ENCODE measurements at regions not wholly inside any gene's neighbourhood (a gene's known extent, or its start where the extent isn't known, plus 50 kb on each side); places are given as distances from the start of the nearest gene placed in this dataset.

DNA sequence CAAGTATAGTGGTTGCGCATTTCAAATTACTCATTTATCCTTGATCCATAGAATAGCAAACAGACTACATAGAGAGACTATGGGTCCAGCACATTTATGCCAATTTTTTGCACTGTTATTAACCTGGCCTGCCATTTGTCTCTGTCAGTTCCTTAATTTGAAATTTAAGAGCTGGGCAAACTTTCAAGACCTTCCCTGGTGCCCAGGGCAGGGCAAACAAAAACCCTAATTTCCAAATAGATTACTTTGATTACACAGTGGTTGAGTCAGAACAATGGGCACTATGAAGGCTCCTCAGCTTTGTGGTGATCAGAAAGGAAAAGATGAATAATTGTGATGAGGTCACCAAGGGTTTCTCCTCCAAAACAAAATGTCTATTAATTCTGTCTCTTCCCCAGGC, 80.6 kb downstream of the TNFSF18 start:
- H3K27ac ChIP-seq (ENCODE audit: low read length), result no peak overlapping the region
- 100% methylated on average over 1 of the region's 1 CpG for WGBS (ENCODE audit: insufficient coverage)

DNA sequence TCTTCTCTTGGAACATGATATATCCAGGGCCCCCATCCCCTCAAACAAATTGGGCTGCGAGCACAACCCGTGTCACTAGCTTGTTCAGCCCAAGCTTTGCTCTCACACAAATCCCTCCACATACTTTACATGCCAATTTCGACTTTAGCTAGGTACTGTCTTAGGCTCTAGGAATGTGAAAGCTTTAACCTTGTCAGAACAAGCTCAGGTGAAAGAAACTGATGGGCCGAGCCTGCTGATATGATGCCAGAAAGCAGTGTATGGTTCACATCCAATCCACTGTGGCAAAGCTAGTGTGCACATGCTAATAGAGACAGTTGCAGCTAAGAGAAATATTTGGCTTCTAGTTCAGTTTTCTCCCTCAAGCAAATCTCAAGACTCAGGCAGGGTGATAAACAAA, 79.5 kb downstream of the TNFSF18 start:
- DNase-seq, result no peak
- 47% methylated on average over 3 of the region's 4 CpGs for WGBS (ENCODE audit: insufficient coverage)
- no peak overlapping the region for H3K27ac ChIP-seq (ENCODE audit: low read length)

More for the DNA sequence above, 80.6 kb downstream of the TNFSF18 start:
- Histone ChIP-seq H3K9me3 (replicated peaks; ENCODE audit: control insufficient read depth, low read depth, low read length) (no peaks in the 10 kb centered on the region), H3K4me3 (ENCODE audit: low read length) (no peak overlapping the region), H3K36me3 (ENCODE audit: control insufficient read depth, insufficient read depth, low read length) (no peaks in the 10 kb centered on the region), H3K27me3 (ENCODE audit: control insufficient read depth, insufficient read depth, low read length) (no peaks in the 10 kb centered on the region), H3K4me1 (ENCODE audit: control insufficient read depth, insufficient read depth, low read length) (no peaks in the 10 kb centered on the region)
- DNase-seq, result no peak

DNA sequence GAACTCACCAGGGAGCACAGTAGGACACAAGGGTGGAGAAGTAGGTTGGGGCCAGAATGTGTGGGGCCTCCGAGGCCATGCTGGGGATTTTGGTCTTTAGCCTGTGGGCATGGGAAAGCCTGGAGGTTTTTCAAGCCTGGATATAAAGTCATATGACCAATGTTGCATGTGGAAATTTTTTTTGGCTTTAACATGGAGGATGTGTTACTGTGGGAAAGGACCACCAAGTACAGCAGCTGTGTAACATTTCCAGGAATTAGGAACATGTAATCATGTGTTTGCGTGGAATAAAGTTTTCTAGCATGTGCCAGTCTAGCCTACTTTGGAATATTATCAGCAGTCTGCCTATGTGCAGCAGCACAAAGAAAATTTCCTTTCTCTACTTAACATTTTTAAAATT, 78.5 kb downstream of the TNFSF18 start:
- Histone ChIP-seq H3K4me1 (ENCODE audit: control insufficient read depth, insufficient read depth, low read length) (no peaks in the 10 kb centered on the region), H3K9me3 (replicated peaks; ENCODE audit: control insufficient read depth, low read depth, low read length) (no peaks in the 10 kb centered on the region), H3K27ac (ENCODE audit: low read length) (no peak overlapping the region), H3K27me3 (ENCODE audit: control insufficient read depth, insufficient read depth, low read length) (no peaks in the 10 kb centered on the region), H3K4me3 (ENCODE audit: low read length) (no peak overlapping the region), H3K36me3 (ENCODE audit: control insufficient read depth, insufficient read depth, low read length) (no peaks in the 10 kb centered on the region)
- DNase-seq, result no peak
- WGBS (ENCODE audit: insufficient coverage), result 85% methylated on average over 1 of the region's 2 CpGs

More for the DNA sequence above, 79.5 kb downstream of the TNFSF18 start:
- no peaks in the 10 kb centered on the region for H3K27me3 ChIP-seq (ENCODE audit: control insufficient read depth, insufficient read depth, low read length)
- H3K4me1 ChIP-seq (ENCODE audit: control insufficient read depth, insufficient read depth, low read length), result no peaks in the 10 kb centered on the region
- H3K9me3 ChIP-seq (replicated peaks; ENCODE audit: control insufficient read depth, low read depth, low read length), result no peaks in the 10 kb centered on the region
- no peak overlapping the region for H3K4me3 ChIP-seq (ENCODE audit: low read length)
- H3K36me3 ChIP-seq (ENCODE audit: control insufficient read depth, insufficient read depth, low read length), result no peaks in the 10 kb centered on the region

DNA sequence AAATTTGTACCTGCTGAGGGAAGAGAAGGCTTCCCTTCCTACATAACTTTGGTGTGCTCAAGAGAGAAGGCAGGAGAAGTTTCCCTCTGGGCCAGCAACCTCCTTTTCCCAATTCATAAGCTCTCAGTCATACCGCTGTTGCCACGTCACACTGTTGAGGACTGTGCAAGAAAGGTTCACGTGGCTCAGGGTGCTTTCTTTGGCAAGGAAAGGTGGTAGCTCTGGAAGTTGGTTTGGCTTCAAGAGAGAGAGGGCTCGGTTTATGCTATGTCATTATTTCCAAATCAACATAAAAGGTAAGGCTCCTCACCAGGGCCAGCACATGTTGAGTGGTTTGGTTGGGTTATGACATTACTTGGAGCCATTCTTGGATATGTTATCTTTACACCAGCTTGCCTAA, 77.3 kb downstream of the TNFSF18 start:
- WGBS (ENCODE audit: insufficient coverage), result no CpG with 5 or more reads among the region's 4 CpGs
- Histone ChIP-seq H3K4me3 (ENCODE audit: low read length) (no peak overlapping the region), H3K36me3 (ENCODE audit: control insufficient read depth, insufficient read depth, low read length) (no peaks in the 10 kb centered on the region)

DNA sequence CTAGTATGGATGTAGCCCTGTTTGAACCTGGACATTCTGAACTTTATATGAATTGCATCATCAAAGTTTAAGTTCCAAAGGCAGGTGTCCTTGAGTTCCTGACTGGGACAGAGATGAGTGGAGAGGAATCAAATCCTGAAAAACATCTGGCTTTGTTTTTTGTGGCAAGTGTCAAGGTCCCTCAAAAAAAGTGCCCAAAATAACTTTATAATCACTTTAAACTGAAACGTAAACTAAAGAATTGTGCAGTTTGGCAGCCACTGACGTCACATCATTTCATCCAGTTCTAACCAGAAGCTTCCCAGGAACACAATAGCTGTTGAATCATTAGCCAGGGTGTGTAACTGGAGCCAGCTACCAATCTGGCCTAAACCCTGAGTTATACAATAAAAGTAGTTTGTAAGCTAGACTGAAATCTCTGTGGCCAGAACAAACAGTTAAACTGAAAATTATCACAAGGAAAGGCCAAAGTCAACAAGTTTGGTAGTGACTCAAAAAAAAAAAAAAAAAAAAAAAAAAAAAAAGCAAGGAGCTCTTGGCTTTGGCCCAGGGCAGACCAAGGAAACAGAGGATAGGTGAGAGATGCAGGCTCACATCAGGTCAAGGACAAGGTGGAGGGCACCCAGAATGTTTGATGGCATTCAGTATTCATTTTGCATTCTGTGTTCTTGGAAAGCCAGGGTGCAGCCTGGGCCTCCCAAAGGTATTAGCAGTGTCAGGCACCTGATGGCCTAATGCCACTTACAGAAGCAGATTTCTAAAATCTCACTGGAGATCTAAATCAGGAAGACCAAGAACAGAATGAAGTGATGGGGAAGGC, 74.3 kb downstream of the TNFSF18 start:
- no peak for DNase-seq
- Histone ChIP-seq H3K27ac (ENCODE audit: low read length) (no peak overlapping the region), H3K4me1 (ENCODE audit: control insufficient read depth, insufficient read depth, low read length) (no peaks in the 10 kb centered on the region), H3K36me3 (ENCODE audit: control insufficient read depth, insufficient read depth, low read length) (no peaks in the 10 kb centered on the region), H3K27me3 (ENCODE audit: control insufficient read depth, insufficient read depth, low read length) (no peaks in the 10 kb centered on the region), H3K4me3 (ENCODE audit: low read length) (no peak overlapping the region), H3K9me3 (replicated peaks; ENCODE audit: control insufficient read depth, low read depth, low read length) (no peaks in the 10 kb centered on the region)
- 58% methylated on average over 2 of the region's 2 CpGs for WGBS (ENCODE audit: insufficient coverage)

More for the DNA sequence above, 77.3 kb downstream of the TNFSF18 start:
- Histone ChIP-seq H3K27ac (ENCODE audit: low read length) (no peak overlapping the region), H3K9me3 (replicated peaks; ENCODE audit: control insufficient read depth, low read depth, low read length) (no peaks in the 10 kb centered on the region), H3K4me1 (ENCODE audit: control insufficient read depth, insufficient read depth, low read length) (no peaks in the 10 kb centered on the region), H3K27me3 (ENCODE audit: control insufficient read depth, insufficient read depth, low read length) (no peaks in the 10 kb centered on the region)
- DNase-seq, result no peak

DNA sequence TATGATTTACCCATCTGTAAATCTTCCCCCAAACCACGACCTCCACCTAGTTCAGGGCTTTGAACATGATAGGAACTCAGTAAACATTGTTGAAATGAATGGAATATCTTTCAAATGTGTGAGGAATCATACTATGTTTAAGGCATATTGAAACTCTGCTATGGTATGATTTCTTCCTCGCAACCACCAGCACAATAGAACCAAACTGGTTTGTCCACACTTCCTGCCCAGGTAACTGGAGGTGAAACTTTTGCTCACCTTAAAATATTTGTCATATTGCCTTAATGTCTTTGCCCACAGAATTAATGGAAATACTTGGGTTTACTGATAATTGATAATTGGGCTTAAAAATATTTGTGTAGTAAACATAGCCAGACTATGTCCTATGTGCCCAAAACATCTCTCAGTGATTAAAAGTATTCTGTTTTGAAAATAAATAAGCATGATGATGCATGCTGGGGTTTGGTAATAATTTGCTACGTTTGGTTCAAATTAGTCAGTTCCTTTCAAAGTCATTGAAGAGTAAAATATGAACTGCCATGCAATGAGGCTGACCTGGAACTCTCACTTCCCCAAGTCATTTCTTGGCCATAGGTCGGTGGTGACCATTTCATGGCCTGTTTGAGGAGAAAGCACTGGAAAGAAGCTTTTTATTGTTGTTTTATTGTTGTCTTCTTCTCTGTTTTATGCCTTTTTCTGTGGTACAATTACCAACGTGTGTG, 73.3 kb downstream of the TNFSF18 start:
- H3K4me3 ChIP-seq (ENCODE audit: low read length), result no peak overlapping the region
- H3K36me3 ChIP-seq (ENCODE audit: control insufficient read depth, insufficient read depth, low read length), result no peaks in the 10 kb centered on the region
- WGBS (ENCODE audit: insufficient coverage), result 60% methylated on average over 1 of the region's 5 CpGs
- H3K9me3 ChIP-seq (replicated peaks; ENCODE audit: control insufficient read depth, low read depth, low read length), result no peaks in the 10 kb centered on the region
- no peaks in the 10 kb centered on the region for H3K27me3 ChIP-seq (ENCODE audit: control insufficient read depth, insufficient read depth, low read length)
- H3K4me1 ChIP-seq (ENCODE audit: control insufficient read depth, insufficient read depth, low read length), result no peaks in the 10 kb centered on the region
- DNase-seq, result no peak
- H3K27ac ChIP-seq (ENCODE audit: low read length), result no peak overlapping the region

DNA sequence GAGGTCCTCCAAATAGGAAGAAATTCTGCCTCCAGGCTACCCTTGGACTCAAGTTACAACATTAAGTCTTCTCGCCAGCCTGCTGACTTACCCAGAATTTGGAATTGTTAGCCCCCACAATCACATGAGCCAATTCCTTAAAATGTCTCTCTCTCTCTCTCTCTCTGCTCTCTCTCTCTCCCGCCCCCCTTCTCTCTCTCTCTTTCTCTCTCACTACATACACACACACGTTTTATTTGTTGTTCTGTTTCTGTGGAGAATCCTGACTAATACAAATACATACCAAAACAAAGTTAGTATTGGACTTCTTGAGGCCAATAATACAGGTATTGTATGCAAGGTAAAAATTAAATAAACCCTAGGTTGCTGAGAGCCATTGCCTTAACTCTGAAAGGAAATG, 72.1 kb downstream of the TNFSF18 start:
- 33% methylated on average over 1 of the region's 3 CpGs for WGBS (ENCODE audit: insufficient coverage)
- no peaks in the 10 kb centered on the region for H3K4me1 ChIP-seq (ENCODE audit: control insufficient read depth, insufficient read depth, low read length)
- H3K27me3 ChIP-seq (ENCODE audit: control insufficient read depth, insufficient read depth, low read length), result no peaks in the 10 kb centered on the region
- H3K36me3 ChIP-seq (ENCODE audit: control insufficient read depth, insufficient read depth, low read length), result no peaks in the 10 kb centered on the region
- H3K27ac ChIP-seq (ENCODE audit: low read length), result no peak overlapping the region
- H3K4me3 ChIP-seq (ENCODE audit: low read length), result no peak overlapping the region
- no peak for DNase-seq
- no peaks in the 10 kb centered on the region for H3K9me3 ChIP-seq (replicated peaks; ENCODE audit: control insufficient read depth, low read depth, low read length)

DNA sequence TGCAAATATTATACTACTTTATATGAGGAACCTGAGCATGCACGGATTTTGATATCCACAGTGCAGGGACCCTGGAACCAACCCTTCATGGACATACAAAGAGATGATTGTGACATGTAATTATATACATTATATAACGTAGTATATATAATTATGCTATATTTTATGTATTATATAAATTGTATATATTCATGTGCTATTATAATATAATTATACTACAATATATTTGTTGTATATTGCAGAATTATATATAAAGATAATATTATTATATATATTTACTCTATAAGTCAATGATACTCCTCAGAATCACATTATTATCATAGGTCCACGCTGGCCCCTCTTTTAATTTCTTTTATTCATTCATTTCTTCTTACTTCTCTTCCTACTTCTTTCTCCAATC, 70.9 kb downstream of the TNFSF18 start:
- no peaks in the 10 kb centered on the region for H3K9me3 ChIP-seq (replicated peaks; ENCODE audit: control insufficient read depth, low read depth, low read length)
- H3K4me1 ChIP-seq (ENCODE audit: control insufficient read depth, insufficient read depth, low read length), result no peaks in the 10 kb centered on the region
- no peaks in the 10 kb centered on the region for H3K27me3 ChIP-seq (ENCODE audit: control insufficient read depth, insufficient read depth, low read length)
- no peak for DNase-seq
- no peak overlapping the region for H3K4me3 ChIP-seq (ENCODE audit: low read length)
- H3K27ac ChIP-seq (ENCODE audit: low read length), result no peak overlapping the region
- WGBS (ENCODE audit: insufficient coverage), result no CpG with 5 or more reads among the region's 3 CpGs
- H3K36me3 ChIP-seq (ENCODE audit: control insufficient read depth, insufficient read depth, low read length), result no peaks in the 10 kb centered on the region

DNA sequence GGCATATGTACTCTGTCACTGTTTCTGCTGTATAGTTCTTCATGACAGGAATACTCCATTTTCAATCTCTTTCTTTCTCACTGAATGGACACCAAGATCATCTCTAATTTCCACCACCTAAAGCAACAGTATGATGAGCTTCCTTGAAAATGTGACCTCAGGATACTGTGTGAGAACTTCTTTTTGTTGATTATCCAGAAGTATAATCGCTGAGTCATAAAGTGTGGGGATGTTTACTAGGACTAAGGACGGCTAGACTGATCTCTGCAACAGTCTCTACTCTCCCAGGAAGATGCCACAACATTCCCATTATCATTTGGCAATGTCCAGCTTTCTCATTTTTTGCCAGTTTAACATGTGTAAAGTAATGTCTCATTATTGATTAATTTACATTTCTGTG, 70.3 kb downstream of the TNFSF18 start:
- H3K9me3 ChIP-seq (replicated peaks; ENCODE audit: control insufficient read depth, low read depth, low read length), result no peaks in the 10 kb centered on the region
- no peaks in the 10 kb centered on the region for H3K27me3 ChIP-seq (ENCODE audit: control insufficient read depth, insufficient read depth, low read length)
- H3K4me3 ChIP-seq (ENCODE audit: low read length), result no peak overlapping the region
- no CpG with 5 or more reads among the region's 2 CpGs for WGBS (ENCODE audit: insufficient coverage)
- H3K27ac ChIP-seq (ENCODE audit: low read length), result no peak overlapping the region
- H3K4me1 ChIP-seq (ENCODE audit: control insufficient read depth, insufficient read depth, low read length), result no peaks in the 10 kb centered on the region
- H3K36me3 ChIP-seq (ENCODE audit: control insufficient read depth, insufficient read depth, low read length), result no peaks in the 10 kb centered on the region
- no peak for DNase-seq

DNA sequence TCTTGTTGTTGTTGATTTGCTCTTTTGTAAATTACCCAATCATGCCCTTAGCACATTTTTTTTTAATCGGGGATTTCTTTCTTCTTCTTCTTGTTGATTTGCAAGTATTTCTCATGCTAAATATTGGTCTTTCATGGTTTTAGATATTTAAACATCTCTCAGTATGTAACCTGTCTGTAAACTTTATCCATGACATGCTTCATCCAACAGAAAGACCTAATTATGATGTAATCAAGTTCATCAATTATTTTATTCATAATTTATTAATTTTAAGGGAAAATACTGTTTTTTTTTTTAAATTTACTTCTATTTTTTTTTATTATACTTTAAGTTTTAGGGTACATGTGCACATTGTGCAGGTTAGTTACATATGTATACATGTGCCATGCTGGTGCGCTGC, 69.8 kb downstream of the TNFSF18 start:
- Histone ChIP-seq H3K4me3 (ENCODE audit: low read length) (no peak overlapping the region), H3K27ac (ENCODE audit: low read length) (no peak overlapping the region), H3K4me1 (ENCODE audit: control insufficient read depth, insufficient read depth, low read length) (no peaks in the 10 kb centered on the region), H3K36me3 (ENCODE audit: control insufficient read depth, insufficient read depth, low read length) (no peaks in the 10 kb centered on the region), H3K9me3 (replicated peaks; ENCODE audit: control insufficient read depth, low read depth, low read length) (no peaks in the 10 kb centered on the region), H3K27me3 (ENCODE audit: control insufficient read depth, insufficient read depth, low read length) (no peaks in the 10 kb centered on the region)
- no peak for DNase-seq
- WGBS (ENCODE audit: insufficient coverage), result no CpG with 5 or more reads among the region's 2 CpGs

All from muscle of leg (tissue), 3 donors.